WI38 (cell line): ENCODE measurements at regions not wholly inside any gene's neighbourhood (a gene's known extent, or its start where the extent isn't known, plus 50 kb on each side); places are given as distances from the start of the nearest gene placed in this dataset.
"Not testable (repeated sequence)": the region's sequence is repeated elsewhere in the genome, so short reads cannot be mapped to it uniquely, and the experiment has no call there.

Experiments used
- H3K4me3 ChIP-seq: 2 replicates; pipeline ENCODE4 v1.5.1; 2011; ENCODE audit warnings: low read depth, mild to moderate bottlenecking, control low read depth, low read length
- TF ChIP-seq, protein P1 (sequence below): IDR thresholded peaks from 2 replicates; pipeline ENCODE4 v1.5.1; 2012; ENCODE audit warnings: low read depth, mild to moderate bottlenecking, control low read depth, low read length

DNA sequence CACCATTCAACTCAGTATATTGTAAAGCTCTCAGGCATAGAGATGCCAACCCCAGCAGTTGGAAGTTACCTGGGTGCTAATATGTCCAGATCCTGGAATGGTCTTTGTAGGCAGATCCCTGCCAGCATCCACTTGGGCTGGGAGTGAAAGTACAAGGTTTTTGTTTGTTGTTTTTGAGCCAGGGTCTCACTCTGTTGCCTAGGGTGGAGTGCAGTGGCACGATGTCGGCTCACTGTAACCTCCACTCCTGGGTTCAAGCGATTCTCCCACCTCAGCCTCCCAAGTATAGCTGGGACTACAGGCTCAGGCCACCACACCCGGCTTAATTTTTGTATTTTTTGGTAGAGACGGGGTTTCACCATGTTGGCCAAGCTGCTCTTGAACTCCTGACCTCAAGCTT lies 177.6 kb downstream of the IRF8 start:
- TF ChIP-seq, protein P1, sequence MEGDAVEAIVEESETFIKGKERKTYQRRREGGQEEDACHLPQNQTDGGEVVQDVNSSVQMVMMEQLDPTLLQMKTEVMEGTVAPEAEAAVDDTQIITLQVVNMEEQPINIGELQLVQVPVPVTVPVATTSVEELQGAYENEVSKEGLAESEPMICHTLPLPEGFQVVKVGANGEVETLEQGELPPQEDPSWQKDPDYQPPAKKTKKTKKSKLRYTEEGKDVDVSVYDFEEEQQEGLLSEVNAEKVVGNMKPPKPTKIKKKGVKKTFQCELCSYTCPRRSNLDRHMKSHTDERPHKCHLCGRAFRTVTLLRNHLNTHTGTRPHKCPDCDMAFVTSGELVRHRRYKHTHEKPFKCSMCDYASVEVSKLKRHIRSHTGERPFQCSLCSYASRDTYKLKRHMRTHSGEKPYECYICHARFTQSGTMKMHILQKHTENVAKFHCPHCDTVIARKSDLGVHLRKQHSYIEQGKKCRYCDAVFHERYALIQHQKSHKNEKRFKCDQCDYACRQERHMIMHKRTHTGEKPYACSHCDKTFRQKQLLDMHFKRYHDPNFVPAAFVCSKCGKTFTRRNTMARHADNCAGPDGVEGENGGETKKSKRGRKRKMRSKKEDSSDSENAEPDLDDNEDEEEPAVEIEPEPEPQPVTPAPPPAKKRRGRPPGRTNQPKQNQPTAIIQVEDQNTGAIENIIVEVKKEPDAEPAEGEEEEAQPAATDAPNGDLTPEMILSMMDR: no peak
- no peak overlapping the region for H3K4me3 ChIP-seq

DNA sequence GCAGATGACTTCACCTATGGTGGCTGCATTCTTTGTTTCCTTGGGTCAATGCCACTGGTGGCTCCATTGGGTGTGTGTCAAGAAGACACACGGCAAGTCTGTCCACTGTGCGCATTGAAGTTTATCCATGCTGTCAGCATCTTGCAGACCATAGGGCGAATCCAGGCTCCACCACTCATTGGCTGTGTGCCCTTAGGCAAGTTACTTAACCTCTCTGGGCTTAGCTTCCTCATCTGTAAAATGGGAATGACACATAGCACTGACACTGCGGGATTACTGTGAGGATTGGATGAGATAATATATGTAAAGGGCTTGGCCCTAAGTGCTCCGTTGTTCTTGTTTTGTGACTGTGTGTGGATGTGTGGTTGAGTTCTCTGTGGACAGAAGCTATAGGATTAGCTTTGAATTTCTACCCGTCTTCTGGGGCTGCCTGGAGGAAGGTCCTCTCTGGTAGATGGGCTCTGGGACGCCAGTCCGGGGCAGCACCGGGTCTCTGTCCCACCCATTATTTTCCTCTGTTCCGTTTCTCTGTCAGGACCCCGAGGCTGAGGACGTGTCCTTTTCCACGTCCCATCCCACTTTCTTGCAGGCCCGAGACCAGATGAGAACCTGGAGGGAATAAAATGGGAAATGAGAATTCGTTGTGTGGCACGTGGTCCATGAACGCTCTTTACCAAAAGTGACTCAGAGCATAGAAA lies 178.4 kb downstream of the IRF8 start:
- H3K4me3 ChIP-seq: no peak overlapping the region
- TF ChIP-seq, protein P1: no peak

DNA sequence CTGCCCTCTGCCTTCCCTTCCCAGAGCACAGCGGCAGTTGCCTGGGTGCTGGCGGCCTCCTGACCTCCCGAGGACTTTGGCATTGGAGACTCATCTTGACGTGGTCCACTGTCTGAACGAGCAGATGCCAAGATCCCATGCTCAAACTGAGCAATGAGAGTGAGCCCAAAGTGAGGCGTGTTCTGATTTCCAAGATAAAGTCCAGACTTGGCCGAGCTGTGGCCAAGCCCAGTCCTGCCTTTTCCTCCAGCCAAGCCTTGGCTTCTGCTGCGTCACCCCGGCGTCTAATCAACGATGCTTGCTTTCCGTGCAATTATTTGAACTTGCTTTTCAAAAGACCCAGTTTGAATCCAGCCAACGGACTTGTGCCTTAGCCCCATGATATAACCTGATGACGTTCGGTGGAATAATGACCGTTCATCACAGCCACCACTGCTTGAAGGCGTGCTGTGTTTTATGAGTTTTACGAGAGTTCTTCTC lies 179.2 kb downstream of the IRF8 start:
- TF ChIP-seq, protein P1: no peak
- H3K4me3 ChIP-seq: no peak overlapping the region

DNA sequence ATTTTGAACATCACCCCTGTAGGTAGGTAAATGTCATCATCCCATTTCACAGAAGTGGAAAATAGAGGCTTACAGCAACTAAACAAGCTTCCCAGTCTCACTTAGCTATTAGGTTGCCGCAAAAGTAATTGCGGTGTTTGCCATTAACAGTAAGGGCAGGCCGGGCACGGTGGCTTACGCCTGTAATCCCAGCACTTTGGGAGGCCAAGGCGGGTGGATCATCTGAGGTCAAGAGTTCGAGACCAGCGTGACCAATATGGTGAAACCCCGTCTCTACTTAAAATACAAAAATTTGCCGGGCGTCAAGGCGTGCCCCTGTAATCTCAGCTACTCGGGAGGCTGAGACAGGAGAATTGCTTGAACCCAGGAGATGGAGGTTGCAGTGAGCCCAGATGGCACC lies 179.7 kb downstream of the IRF8 start:
- not testable (repeated sequence) for H3K4me3 ChIP-seq

DNA sequence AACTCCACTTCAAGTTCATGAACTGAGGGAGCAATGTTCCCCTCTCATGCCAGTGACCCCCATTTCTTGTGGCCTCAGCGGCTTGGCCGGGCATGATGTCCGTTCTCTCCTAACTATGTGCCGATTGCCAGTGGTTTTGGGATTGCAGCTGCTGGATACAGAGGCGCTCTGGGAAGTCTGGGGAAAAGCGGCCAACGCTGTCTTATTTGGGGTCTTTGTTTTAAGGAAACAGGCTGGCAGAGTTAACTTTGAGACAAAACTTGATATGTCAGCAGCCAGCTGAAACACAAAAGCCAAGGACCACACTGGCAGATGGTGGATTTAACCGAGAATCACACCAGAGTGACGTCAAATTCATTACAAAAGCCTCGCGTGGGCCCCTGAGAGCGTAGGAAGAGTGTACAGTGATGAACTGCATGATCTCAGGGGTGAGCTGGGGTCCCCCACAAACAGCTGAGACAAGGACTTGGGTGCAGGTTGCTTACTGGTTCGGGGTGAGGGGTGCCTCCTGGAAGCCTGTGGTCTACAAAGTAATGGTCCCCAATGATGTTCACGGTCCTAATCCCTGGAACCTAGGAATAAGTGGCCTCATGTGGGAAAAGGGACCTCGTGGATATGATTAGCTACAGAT lies 180.4 kb downstream of the IRF8 start:
- no peak overlapping the region for H3K4me3 ChIP-seq
- TF ChIP-seq, protein P1: no peak

DNA sequence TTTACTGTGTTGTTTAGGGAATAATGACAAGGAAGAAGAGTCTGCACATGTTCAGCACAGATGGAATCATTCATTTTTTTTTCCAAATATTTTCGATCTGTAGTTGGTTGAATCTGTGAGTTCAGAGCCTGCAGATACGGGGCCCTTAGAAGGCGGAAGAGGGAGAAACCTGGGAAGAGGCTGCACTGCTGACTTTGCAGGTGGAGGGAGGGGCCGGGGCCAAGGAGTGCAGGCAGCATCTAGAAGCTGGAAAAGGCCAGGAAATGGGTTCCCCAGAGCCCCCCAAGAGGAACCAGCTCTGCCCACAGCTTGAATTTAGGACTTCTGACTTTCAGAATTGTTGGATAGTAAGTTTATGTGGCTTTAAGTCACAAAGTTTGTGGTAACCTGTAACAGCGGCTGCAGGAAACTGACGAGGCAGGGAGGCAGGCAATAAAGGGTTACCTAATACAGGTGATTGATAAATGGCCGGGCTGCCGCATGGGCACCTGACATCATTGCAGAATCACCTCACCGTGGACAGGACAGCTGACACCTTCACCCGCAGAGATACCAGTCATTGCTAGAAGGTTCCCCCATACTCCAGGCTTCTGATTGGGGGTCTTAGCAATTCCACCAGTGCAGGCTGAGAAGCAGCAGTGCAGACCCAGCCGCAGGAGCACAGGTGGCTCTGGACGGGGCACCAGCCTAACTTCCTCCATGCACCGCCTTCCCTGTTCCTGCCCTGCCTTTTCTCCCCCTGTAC lies 181.3 kb downstream of the IRF8 start:
- H3K4me3 ChIP-seq: no peak overlapping the region
- TF ChIP-seq, protein P1: no peak

DNA sequence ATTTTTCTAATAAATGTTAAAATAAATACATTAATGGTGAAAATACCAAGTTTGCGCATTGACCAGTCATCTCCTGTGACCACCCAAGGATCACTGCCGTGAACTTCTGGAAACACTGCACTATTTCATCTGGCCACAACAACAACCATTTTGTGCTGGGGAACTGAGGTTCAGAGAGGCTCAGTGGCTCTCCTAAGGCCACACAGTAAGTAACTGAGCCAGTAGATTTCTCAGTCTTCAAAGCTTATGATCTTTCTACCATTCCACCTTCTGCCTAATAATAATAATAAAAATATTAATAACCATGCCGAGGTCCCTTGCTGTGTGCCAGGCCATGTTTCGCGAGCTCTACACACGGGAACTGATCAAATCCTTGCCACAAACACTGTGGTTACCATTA lies 182.0 kb downstream of the IRF8 start:
- TF ChIP-seq, protein P1: no peak
- no peak overlapping the region for H3K4me3 ChIP-seq
